ENCODE measurements at regions not wholly inside any gene's neighbourhood (a gene's known extent, or its start where the extent isn't known, plus 50 kb on each side); places are given as distances from the start of the nearest gene placed in this dataset.

GRCh38 chr2:21217442-21217841 lies 93.7 kb downstream of the TDRD15 start:
- no peak for TF ChIP-seq CTCF (IDR thresholded peaks at IDR 0.05 in 4 of 5, conservative IDR thresholded peaks at IDR 0.05 in 1 of 5)
- no peak for TF ChIP-seq POLR2A (IDR thresholded peaks at IDR 0.05)
- DNase-seq (no peak), ATAC-seq (no peak)
- H3K36me3 ChIP-seq: no peaks in the 10 kb centered on the region
- intact Hi-C loops (cut with DNase I; ENCODE audit: low total_unique reads) (no loop called here), in situ Hi-C loops (cut with MboI; ENCODE audit: low sequenced_read_pairs in 4 of 4) (no loop called here)
- H3K9me3 ChIP-seq: no peaks in the 10 kb centered on the region
- H3K27me3 ChIP-seq: no peaks in the 10 kb centered on the region
- H3K27ac ChIP-seq: no peak overlapping the region
- H3K4me1 ChIP-seq: no peaks in the 10 kb centered on the region
- no peak overlapping the region for H3K4me3 ChIP-seq

- Histone ChIP-seq H3K27ac (no peak overlapping the region), H3K9me3 (no peaks in the 10 kb centered on the region), H3K36me3 (no peaks in the 10 kb centered on the region), H3K27me3 (no peaks in the 10 kb centered on the region), H3K4me3 (no peak overlapping the region), H3K4me1 (no peaks in the 10 kb centered on the region)
- intact Hi-C loops (cut with DNase I; ENCODE audit: low total_unique reads): no loop called here
- TF ChIP-seq POLR2A (IDR thresholded peaks at IDR 0.05) (no peak), CTCF (IDR thresholded peaks at IDR 0.05 in 4 of 5, conservative IDR thresholded peaks at IDR 0.05 in 1 of 5) (no peak)
- DNase-seq (no peak), ATAC-seq (no peak)
- in situ Hi-C loops (cut with MboI; ENCODE audit: low sequenced_read_pairs in 4 of 4): no loop called here
Measured at GRCh38 chr2:21220930-21221329, 97.2 kb downstream of the TDRD15 start.

GRCh38 chr2:21223618-21224017 lies 99.8 kb downstream of the TDRD15 start:
- Histone ChIP-seq H3K9me3 (no peaks in the 10 kb centered on the region), H3K36me3 (no peaks in the 10 kb centered on the region), H3K4me1 (no peaks in the 10 kb centered on the region), H3K27me3 (no peaks in the 10 kb centered on the region), H3K27ac (no peak overlapping the region), H3K4me3 (no peak overlapping the region)
- intact Hi-C loops (cut with DNase I; ENCODE audit: low total_unique reads): no loop called here
- no peak for ATAC-seq
- in situ Hi-C loops (cut with MboI; ENCODE audit: low sequenced_read_pairs in 4 of 4): no loop called here
- no peak for TF ChIP-seq CTCF (IDR thresholded peaks at IDR 0.05 in 4 of 5, conservative IDR thresholded peaks at IDR 0.05 in 1 of 5)
- DNase-seq: no peak

GRCh38 chr2:21228041-21228895 lies 104.5 kb downstream of the TDRD15 start:
- Histone ChIP-seq H3K4me3 (no peak overlapping the region), H3K9me3 (no peaks in the 10 kb centered on the region), H3K27me3 (no peaks in the 10 kb centered on the region), H3K36me3 (no peaks in the 10 kb centered on the region), H3K27ac (no peak overlapping the region), H3K4me1 (no peaks in the 10 kb centered on the region)
- TF ChIP-seq POLR2A (IDR thresholded peaks at IDR 0.05) (no peak), CTCF (IDR thresholded peaks at IDR 0.05 in 4 of 5, conservative IDR thresholded peaks at IDR 0.05 in 1 of 5) (no peak)
- intact Hi-C loops (cut with DNase I; ENCODE audit: low total_unique reads) (no loop called here), in situ Hi-C loops (cut with MboI; ENCODE audit: low sequenced_read_pairs in 4 of 4) (no loop called here)
- ATAC-seq (no peak), DNase-seq (no peak)

GRCh38 chr2:21229302-21229701 lies 105.5 kb downstream of the TDRD15 start:
- in situ Hi-C loops (cut with MboI; ENCODE audit: low sequenced_read_pairs in 4 of 4): no loop called here
- ATAC-seq (no peak), DNase-seq (no peak)
- Histone ChIP-seq H3K9me3 (no peaks in the 10 kb centered on the region), H3K4me1 (no peaks in the 10 kb centered on the region), H3K27me3 (no peaks in the 10 kb centered on the region), H3K4me3 (no peak overlapping the region), H3K36me3 (no peaks in the 10 kb centered on the region), H3K27ac (no peak overlapping the region)
- TF ChIP-seq CTCF (IDR thresholded peaks at IDR 0.05 in 4 of 5, conservative IDR thresholded peaks at IDR 0.05 in 1 of 5): no peak
- no peak for TF ChIP-seq POLR2A (IDR thresholded peaks at IDR 0.05)
- intact Hi-C loops (cut with DNase I; ENCODE audit: low total_unique reads): no loop called here

All from gastrocnemius medialis (tissue), 4 donors.